ENCODE measurements at regions not wholly inside any gene's neighbourhood (a gene's known extent, or its start where the extent isn't known, plus 50 kb on each side); places are given as distances from the start of the nearest gene placed in this dataset.

GRCh38 chr5:73311291-73312110 is 137.1 kb downstream of the FOXD1 start:
- TF ChIP-seq, protein P1, sequence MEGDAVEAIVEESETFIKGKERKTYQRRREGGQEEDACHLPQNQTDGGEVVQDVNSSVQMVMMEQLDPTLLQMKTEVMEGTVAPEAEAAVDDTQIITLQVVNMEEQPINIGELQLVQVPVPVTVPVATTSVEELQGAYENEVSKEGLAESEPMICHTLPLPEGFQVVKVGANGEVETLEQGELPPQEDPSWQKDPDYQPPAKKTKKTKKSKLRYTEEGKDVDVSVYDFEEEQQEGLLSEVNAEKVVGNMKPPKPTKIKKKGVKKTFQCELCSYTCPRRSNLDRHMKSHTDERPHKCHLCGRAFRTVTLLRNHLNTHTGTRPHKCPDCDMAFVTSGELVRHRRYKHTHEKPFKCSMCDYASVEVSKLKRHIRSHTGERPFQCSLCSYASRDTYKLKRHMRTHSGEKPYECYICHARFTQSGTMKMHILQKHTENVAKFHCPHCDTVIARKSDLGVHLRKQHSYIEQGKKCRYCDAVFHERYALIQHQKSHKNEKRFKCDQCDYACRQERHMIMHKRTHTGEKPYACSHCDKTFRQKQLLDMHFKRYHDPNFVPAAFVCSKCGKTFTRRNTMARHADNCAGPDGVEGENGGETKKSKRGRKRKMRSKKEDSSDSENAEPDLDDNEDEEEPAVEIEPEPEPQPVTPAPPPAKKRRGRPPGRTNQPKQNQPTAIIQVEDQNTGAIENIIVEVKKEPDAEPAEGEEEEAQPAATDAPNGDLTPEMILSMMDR (IDR thresholded peaks at IDR 0.05): no peak
- no peak for TF ChIP-seq EP300 (IDR thresholded peaks at IDR 0.05)
